Mesothelial cell of epicardium (in vitro differentiated cells): ENCODE measurements at regions not wholly inside any gene's neighbourhood (a gene's known extent, or its start where the extent isn't known, plus 50 kb on each side); places are given as distances from the start of the nearest gene placed in this dataset.

ENCODE experiments used
- DNase-seq, 2 experiments: peaks; one replicate each; pipeline ENCODE4 v3.0.0; 2021; ENCODE audit warnings: low spot score in 2 of 2; ENCODE audit not compliant: unreplicated experiment in 2 of 2
- H3K27ac Mint-ChIP-seq: 2 replicates; pipeline ENCODE4 v1.8.0; 2021; ENCODE audit warnings: mixed read lengths
- H3K27me3 Mint-ChIP-seq: 2 replicates; pipeline ENCODE4 v1.8.0; 2021; ENCODE audit warnings: low read depth, mixed read lengths
- H3K36me3 Mint-ChIP-seq: 2 replicates; pipeline ENCODE4 v1.8.0; 2021; ENCODE audit warnings: mixed read lengths
- H3K4me1 Mint-ChIP-seq: 2 replicates; pipeline ENCODE4 v1.8.0; 2021; ENCODE audit warnings: mixed read lengths
- H3K4me3 Mint-ChIP-seq: 2 replicates; pipeline ENCODE4 v1.8.0; 2021; ENCODE audit warnings: mild to moderate bottlenecking, moderate library complexity, mixed read lengths
- H3K9me3 Mint-ChIP-seq: 2 replicates; pipeline ENCODE4 v1.8.0; 2021; ENCODE audit warnings: mixed read lengths
- CTCF ChIP-seq: fragments of 200-600 bp; sonication (generic); IDR thresholded peaks from one replicate; pipeline ENCODE4 v1.5.0; 2021; ENCODE audit warnings: antibody characterized with exemption; ENCODE audit not compliant: unreplicated experiment

GRCh38 chr20:12860619-12861247, 148.0 kb upstream of the SPTLC3 start:
- Mint-ChIP-seq H3K36me3 (no peaks in the 10 kb centered on the region), H3K4me3 (no peak overlapping the region)

GRCh38 chr20:12869669-12870068, 139.1 kb upstream of the SPTLC3 start:
- no peak for TF ChIP-seq CTCF
- Mint-ChIP-seq H3K27ac (no peak overlapping the region), H3K4me1 (no peaks in the 10 kb centered on the region), H3K27me3 (peaks cover 29% of the 10 kb centered on the region), H3K36me3 (no peaks in the 10 kb centered on the region), H3K9me3 (no peaks in the 10 kb centered on the region), H3K4me3 (no peak overlapping the region)
- no peak for DNase-seq

More at GRCh38 chr20:12860619-12861247, 148.0 kb upstream of the SPTLC3 start:
- DNase-seq, result no peak
- H3K27ac Mint-ChIP-seq, result no peak overlapping the region
- no peaks in the 10 kb centered on the region for H3K4me1 Mint-ChIP-seq
- peaks cover 22% of the 10 kb centered on the region for H3K27me3 Mint-ChIP-seq
- no peak for TF ChIP-seq CTCF
- H3K9me3 Mint-ChIP-seq, result peaks cover 8% of the 10 kb centered on the region

GRCh38 chr20:12870588-12870987, 138.2 kb upstream of the SPTLC3 start:
- peaks cover 26% of the 10 kb centered on the region for H3K27me3 Mint-ChIP-seq
- DNase-seq, result no peak

GRCh38 chr20:12874933-12875332, 133.8 kb upstream of the SPTLC3 start:
- H3K9me3 Mint-ChIP-seq, result no peaks in the 10 kb centered on the region
- peaks cover 4% of the 10 kb centered on the region for H3K4me1 Mint-ChIP-seq
- TF ChIP-seq CTCF, result no peak
- no peak overlapping the region for H3K27ac Mint-ChIP-seq
- H3K4me3 Mint-ChIP-seq, result no peak overlapping the region
- no peak for DNase-seq
- H3K36me3 Mint-ChIP-seq, result no peaks in the 10 kb centered on the region
- peaks cover 9% of the 10 kb centered on the region for H3K27me3 Mint-ChIP-seq

More at GRCh38 chr20:12870588-12870987, 138.2 kb upstream of the SPTLC3 start:
- H3K4me1 Mint-ChIP-seq, result no peaks in the 10 kb centered on the region
- H3K36me3 Mint-ChIP-seq, result no peaks in the 10 kb centered on the region
- H3K27ac Mint-ChIP-seq, result no peak overlapping the region
- H3K4me3 Mint-ChIP-seq, result no peak overlapping the region
- no peaks in the 10 kb centered on the region for H3K9me3 Mint-ChIP-seq
- TF ChIP-seq CTCF, result no peak

- Mint-ChIP-seq H3K27ac (no peak overlapping the region), H3K4me1 (peaks cover 4% of the 10 kb centered on the region), H3K4me3 (no peak overlapping the region), H3K36me3 (no peaks in the 10 kb centered on the region), H3K9me3 (no peaks in the 10 kb centered on the region), H3K27me3 (peaks cover 15% of the 10 kb centered on the region)
- DNase-seq, result no peak
- no peak for TF ChIP-seq CTCF
Measured at GRCh38 chr20:12875510-12875909, 133.3 kb upstream of the SPTLC3 start.
